OCI-LY7 (cell line): ENCODE measurements at regions not wholly inside any gene's neighbourhood (a gene's known extent, or its start where the extent isn't known, plus 50 kb on each side); places are given as distances from the start of the nearest gene placed in this dataset.

Experiments used
- BruUV-seq: library from RNA; stranded (reverse); fragments of 400-500 nt; replicated peaks from 2 replicates; lab custom pipeline; 2021; lab: Mats Ljungman, UMichigan
- CTCF ChIA-PET: fragments of 300-600 bp; sonication (Branson Sonifier 250); formaldehyde crosslinking; loops from one replicate; lab custom pipeline; 2022; ENCODE audit warnings: antibody characterized with exemption; ENCODE audit not compliant: unreplicated experiment; lab: Charles Lee
- POLR2A ChIA-PET: fragments of 300-600 bp; sonication (Branson Sonifier 250); formaldehyde crosslinking; loops from one replicate; lab custom pipeline; 2022; ENCODE audit warnings: antibody characterized with exemption; lab: Charles Lee
- DNase-seq: peaks from one replicate; pipeline ENCODE4 v3.0.0-alpha.2; 2015; ENCODE audit warnings: low spot score
- H2AFZ ChIP-seq: fragments of 200-600 bp; sonication (generic), shearing (Covaris generic); 2 replicates; pipeline ENCODE4 v1.6.1; 2014; ENCODE audit warnings: mild to moderate bottlenecking, antibody characterized with exemption, low read length, moderate library complexity
- H3K27ac ChIP-seq: fragments of 200-600 bp; sonication (generic); 2 replicates; pipeline ENCODE4 v1.5.1; 2014; ENCODE audit warnings: mixed run types, low read depth, mild to moderate bottlenecking, moderate library complexity, low read length, inconsistent platforms; ENCODE audit not compliant: poor library complexity, severe bottlenecking
- H3K36me3 ChIP-seq: fragments of 200-600 bp; sonication (generic); 2 replicates; pipeline ENCODE4 v1.6.1; 2014; ENCODE audit warnings: mild to moderate bottlenecking, antibody characterized with exemption, low read length, moderate library complexity, mixed read lengths; ENCODE audit not compliant: insufficient read depth
- H3K4me1 ChIP-seq: fragments of 200-600 bp; sonication (generic); 2 replicates; pipeline ENCODE4 v1.5.1; 2014; ENCODE audit warnings: mild to moderate bottlenecking, low read length; ENCODE audit not compliant: insufficient read depth, poor library complexity, severe bottlenecking
- H3K4me2 ChIP-seq: fragments of 200-600 bp; sonication (generic); 2 replicates; pipeline ENCODE4 v1.6.1; 2014; ENCODE audit warnings: mild to moderate bottlenecking, low read length
- H3K4me3 ChIP-seq: fragments of 200-600 bp; sonication (generic); 2 replicates; pipeline ENCODE4 v1.5.1; 2014; ENCODE audit warnings: mild to moderate bottlenecking, low read depth, low read length; ENCODE audit not compliant: poor library complexity, severe bottlenecking
- H3K79me2 ChIP-seq: fragments of 200-600 bp; sonication (generic); 2 replicates; pipeline ENCODE4 v1.6.1; 2016; ENCODE audit warnings: low read depth, mild to moderate bottlenecking, low read length, moderate library complexity, mixed read lengths; ENCODE audit not compliant: insufficient read depth
- H3K9me2 ChIP-seq: fragments of 200-600 bp; sonication (generic); 2 replicates; pipeline ENCODE4 v1.6.1; 2016; ENCODE audit warnings: mild to moderate bottlenecking, low read length, mixed read lengths; ENCODE audit not compliant: insufficient read depth
- H3K9me3 ChIP-seq: fragments of 200-600 bp; sonication (generic); 2 replicates; pipeline ENCODE4 v1.6.1; 2014; ENCODE audit warnings: mild to moderate bottlenecking, mixed run types, low read length, mixed read lengths
- H4K20me1 ChIP-seq: fragments of 200-600 bp; sonication (generic); 2 replicates; pipeline ENCODE4 v1.6.1; 2014; ENCODE audit warnings: mild to moderate bottlenecking, antibody characterized with exemption, low read length, moderate library complexity, mixed read lengths; ENCODE audit not compliant: insufficient read depth
- EZH2phosphoT487 ChIP-seq: fragments of 200-600 bp; sonication (generic); IDR thresholded peaks from 2 replicates; pipeline ENCODE4 v1.6.1; 2018; ENCODE audit warnings: low read depth, borderline replicate concordance, mild to moderate bottlenecking, mixed run types, antibody characterized with exemption, low read length, moderate library complexity, mixed read lengths
- intact Hi-C: fragments of 100-400 bp; cut with micrococcal nuclease; formaldehyde crosslinking; loops from one replicate; pipeline ENCODE4 v1.10.0; 2022; ENCODE audit not compliant: unreplicated experiment
- TF ChIP-seq, protein P1 (sequence below): fragments of 200-600 bp; sonication (generic); conservative IDR thresholded peaks from 2 replicates; pipeline ENCODE4 v1.5.1; 2014; ENCODE audit warnings: mild to moderate bottlenecking, antibody characterized with exemption, low read length, moderate library complexity, mixed read lengths

GRCh38 chr11:19315511-19315910 is 74.8 kb upstream of the E2F8 start:
- Histone ChIP-seq H4K20me1 (no peaks in the 10 kb centered on the region), H3K4me1 (no peaks in the 10 kb centered on the region), H3K36me3 (no peaks in the 10 kb centered on the region), H2AFZ (no peak overlapping the region), H3K9me3 (no peaks in the 10 kb centered on the region), H3K9me2 (no peaks in the 10 kb centered on the region), H3K4me3 (no peak overlapping the region), H3K79me2 (no peaks in the 10 kb centered on the region), H3K4me2 (no peak overlapping the region), H3K27ac (no peak overlapping the region)
- BruUV-seq: no TSS peak
- no peak for DNase-seq
- intact Hi-C loops: no loop called here
- TF ChIP-seq, protein P1, sequence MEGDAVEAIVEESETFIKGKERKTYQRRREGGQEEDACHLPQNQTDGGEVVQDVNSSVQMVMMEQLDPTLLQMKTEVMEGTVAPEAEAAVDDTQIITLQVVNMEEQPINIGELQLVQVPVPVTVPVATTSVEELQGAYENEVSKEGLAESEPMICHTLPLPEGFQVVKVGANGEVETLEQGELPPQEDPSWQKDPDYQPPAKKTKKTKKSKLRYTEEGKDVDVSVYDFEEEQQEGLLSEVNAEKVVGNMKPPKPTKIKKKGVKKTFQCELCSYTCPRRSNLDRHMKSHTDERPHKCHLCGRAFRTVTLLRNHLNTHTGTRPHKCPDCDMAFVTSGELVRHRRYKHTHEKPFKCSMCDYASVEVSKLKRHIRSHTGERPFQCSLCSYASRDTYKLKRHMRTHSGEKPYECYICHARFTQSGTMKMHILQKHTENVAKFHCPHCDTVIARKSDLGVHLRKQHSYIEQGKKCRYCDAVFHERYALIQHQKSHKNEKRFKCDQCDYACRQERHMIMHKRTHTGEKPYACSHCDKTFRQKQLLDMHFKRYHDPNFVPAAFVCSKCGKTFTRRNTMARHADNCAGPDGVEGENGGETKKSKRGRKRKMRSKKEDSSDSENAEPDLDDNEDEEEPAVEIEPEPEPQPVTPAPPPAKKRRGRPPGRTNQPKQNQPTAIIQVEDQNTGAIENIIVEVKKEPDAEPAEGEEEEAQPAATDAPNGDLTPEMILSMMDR: no peak
- TF ChIP-seq EZH2phosphoT487: no peak
- CTCF ChIA-PET: no interaction called here
- POLR2A ChIA-PET: no interaction called here

- no peak overlapping the region for H3K4me3 ChIP-seq
- H3K36me3 ChIP-seq: no peaks in the 10 kb centered on the region
- POLR2A ChIA-PET: no interaction called here
- H3K4me2 ChIP-seq: no peak overlapping the region
- TF ChIP-seq EZH2phosphoT487: no peak
- TF ChIP-seq, protein P1: no peak
- no peaks in the 10 kb centered on the region for H3K9me3 ChIP-seq
- CTCF ChIA-PET: no interaction called here
- H3K27ac ChIP-seq: no peak overlapping the region
- no peaks in the 10 kb centered on the region for H4K20me1 ChIP-seq
- H3K4me1 ChIP-seq: no peaks in the 10 kb centered on the region
- no peak for DNase-seq
- no peak overlapping the region for H2AFZ ChIP-seq
- no peaks in the 10 kb centered on the region for H3K9me2 ChIP-seq
- no TSS peak for BruUV-seq
- intact Hi-C loops: no loop called here
- H3K79me2 ChIP-seq: no peaks in the 10 kb centered on the region
Observed at GRCh38 chr11:19313140-19313539, 72.4 kb upstream of the E2F8 start.

GRCh38 chr11:19311308-19312030 is 70.7 kb upstream of the E2F8 start:
- CTCF ChIA-PET: no interaction called here
- Histone ChIP-seq H3K9me2 (no peaks in the 10 kb centered on the region), H4K20me1 (no peaks in the 10 kb centered on the region), H3K4me2 (no peak overlapping the region), H3K4me3 (no peak overlapping the region), H2AFZ (peak overlapping the region; percentile 77; the same call in 1 of the 2 replicates), H3K27ac (no peak overlapping the region), H3K4me1 (no peaks in the 10 kb centered on the region), H3K36me3 (no peaks in the 10 kb centered on the region), H3K79me2 (no peaks in the 10 kb centered on the region), H3K9me3 (no peaks in the 10 kb centered on the region)
- POLR2A ChIA-PET: no interaction called here
- DNase-seq: peak; percentile 58
- TF ChIP-seq EZH2phosphoT487: no peak
- TF ChIP-seq, protein P1: peak; percentile 96
- no TSS peak for BruUV-seq
- intact Hi-C loops: loop anchor here (1.0 kb wide), 2 partner anchors 242 to 246 kb away; no protein-coding TSS in a partner anchor
